ENCODE measurements at regions not wholly inside any gene's neighbourhood (a gene's known extent, or its start where the extent isn't known, plus 50 kb on each side); places are given as distances from the start of the nearest gene placed in this dataset.

DNA sequence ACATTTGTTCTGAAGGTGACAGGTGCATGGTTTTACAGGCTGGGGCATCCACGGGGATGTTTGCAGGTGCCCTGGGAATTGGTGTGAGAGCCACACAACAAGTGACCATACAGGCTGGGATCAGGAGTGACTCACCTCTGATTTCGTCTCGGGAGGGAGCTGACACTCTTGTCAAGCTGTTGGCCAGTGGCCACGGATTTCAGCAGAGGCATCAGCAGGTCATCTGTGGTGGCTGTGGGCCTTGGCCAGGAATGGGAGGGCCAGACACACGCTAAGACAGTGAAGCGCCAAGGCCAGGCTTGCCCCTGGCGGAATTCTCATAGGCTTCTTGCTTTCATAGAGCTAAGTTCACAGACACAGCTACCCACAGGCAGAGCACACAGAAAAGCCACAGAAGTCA lies 108.6 kb downstream of the HSPH1 start:
- DNase-seq (ENCODE audit: extremely low read depth in 1 of 4, low spot score in 3 of 4) (no peak), ATAC-seq (no peak), FAIRE-seq (no peak)
- in situ Hi-C loops (cut with MboI) (no loop called here), intact Hi-C loops (cut with micrococcal nuclease) (no loop called here)
- H3K4me2 ChIP-seq (ENCODE audit: insufficient read depth, low read length): no peak overlapping the region
- no peaks in the 10 kb centered on the region for H3K36me3 ChIP-seq (ENCODE audit: control insufficient read depth, insufficient read depth, low read length)
- no peaks in the 10 kb centered on the region for H3K4me1 ChIP-seq (replicated peaks in 1 of 2; ENCODE audit: control insufficient read depth in 2 of 2, insufficient read depth in 2 of 2, low read length in 2 of 2)
- TF ChIP-seq ZNF133 (CRISPR knock-in tag; IDR thresholded peaks at IDR 0.05) (no peak), HLTF (IDR thresholded peaks at IDR 0.05) (no peak), POLR2H (tag; IDR thresholded peaks at IDR 0.05; ENCODE audit: low read depth) (no peak), RBM15 (IDR thresholded peaks at IDR 0.05; ENCODE audit: insufficient read depth, low read length) (no peak), OTX1 (CRISPR knock-in tag; IDR thresholded peaks at IDR 0.05) (no peak), ZNF232 (CRISPR knock-in tag; IDR thresholded peaks at IDR 0.05) (no peak)
- TF ChIP-seq, protein P1, sequence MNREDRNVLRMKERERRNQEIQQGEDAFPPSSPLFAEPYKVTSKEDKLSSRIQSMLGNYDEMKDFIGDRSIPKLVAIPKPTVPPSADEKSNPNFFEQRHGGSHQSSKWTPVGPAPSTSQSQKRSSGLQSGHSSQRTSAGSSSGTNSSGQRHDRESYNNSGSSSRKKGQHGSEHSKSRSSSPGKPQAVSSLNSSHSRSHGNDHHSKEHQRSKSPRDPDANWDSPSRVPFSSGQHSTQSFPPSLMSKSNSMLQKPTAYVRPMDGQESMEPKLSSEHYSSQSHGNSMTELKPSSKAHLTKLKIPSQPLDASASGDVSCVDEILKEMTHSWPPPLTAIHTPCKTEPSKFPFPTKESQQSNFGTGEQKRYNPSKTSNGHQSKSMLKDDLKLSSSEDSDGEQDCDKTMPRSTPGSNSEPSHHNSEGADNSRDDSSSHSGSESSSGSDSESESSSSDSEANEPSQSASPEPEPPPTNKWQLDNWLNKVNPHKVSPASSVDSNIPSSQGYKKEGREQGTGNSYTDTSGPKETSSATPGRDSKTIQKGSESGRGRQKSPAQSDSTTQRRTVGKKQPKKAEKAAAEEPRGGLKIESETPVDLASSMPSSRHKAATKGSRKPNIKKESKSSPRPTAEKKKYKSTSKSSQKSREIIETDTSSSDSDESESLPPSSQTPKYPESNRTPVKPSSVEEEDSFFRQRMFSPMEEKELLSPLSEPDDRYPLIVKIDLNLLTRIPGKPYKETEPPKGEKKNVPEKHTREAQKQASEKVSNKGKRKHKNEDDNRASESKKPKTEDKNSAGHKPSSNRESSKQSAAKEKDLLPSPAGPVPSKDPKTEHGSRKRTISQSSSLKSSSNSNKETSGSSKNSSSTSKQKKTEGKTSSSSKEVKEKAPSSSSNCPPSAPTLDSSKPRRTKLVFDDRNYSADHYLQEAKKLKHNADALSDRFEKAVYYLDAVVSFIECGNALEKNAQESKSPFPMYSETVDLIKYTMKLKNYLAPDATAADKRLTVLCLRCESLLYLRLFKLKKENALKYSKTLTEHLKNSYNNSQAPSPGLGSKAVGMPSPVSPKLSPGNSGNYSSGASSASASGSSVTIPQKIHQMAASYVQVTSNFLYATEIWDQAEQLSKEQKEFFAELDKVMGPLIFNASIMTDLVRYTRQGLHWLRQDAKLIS (CRISPR knock-in tag; IDR thresholded peaks at IDR 0.05): no peak
- no peak overlapping the region for H3K27ac ChIP-seq (ENCODE audit: extremely low read depth, low read depth, low read length)
- no peak overlapping the region for H2AFZ ChIP-seq (ENCODE audit: low read depth, low read length)
- CTCF ChIA-PET (ENCODE audit: low intra/inter-chr PET ratio): no interaction called here
- WGBS (ENCODE audit: insufficient coverage, low coverage, missing lambda C conversion rate): 5% methylated on average over 6 of the region's 7 CpGs
- H4K20me1 ChIP-seq (replicated peaks; ENCODE audit: control insufficient read depth, insufficient read depth, low read length): no peaks in the 10 kb centered on the region
- H3K27me3 ChIP-seq (ENCODE audit: control insufficient read depth in 2 of 2, insufficient read depth in 2 of 2, low read length in 2 of 2): peaks cover 0 to 7% of the 10 kb centered on the region in 2 experiments; a peak in 3 of 5 replicates
- POLR2A ChIA-PET: no interaction called here
- no peaks in the 10 kb centered on the region for H3K9me1 ChIP-seq (ENCODE audit: control insufficient read depth, insufficient read depth, low read length)
- no TSS peak for BruUV-seq (replicated peaks)
- H3K9ac ChIP-seq (ENCODE audit: insufficient read depth in 1 of 2, low read depth in 2 of 2, low read length in 2 of 2): no peak overlapping the region
- H3K9me3 ChIP-seq (replicated peaks; ENCODE audit: control insufficient read depth, insufficient read depth, low read depth, low read length): no peaks in the 10 kb centered on the region
- no peak overlapping the region for H3K4me3 ChIP-seq
- H3K79me2 ChIP-seq (ENCODE audit: control insufficient read depth, insufficient read depth, low read length): no peaks in the 10 kb centered on the region

Measured in K562 (cell line).